ENCODE measurements at regions not wholly inside any gene's neighbourhood (a gene's known extent, or its start where the extent isn't known, plus 50 kb on each side); places are given as distances from the start of the nearest gene placed in this dataset.

GRCh38 chr15:70440416-70441138, 322.8 kb downstream of the UACA start:
- DNase-seq, result no peak

GRCh38 chr15:70439880-70440279, 323.5 kb downstream of the UACA start:
- DNase-seq, result no peak

GRCh38 chr15:70439304-70439877, 324.0 kb downstream of the UACA start:
- DNase-seq, result no peak

GRCh38 chr15:70438776-70439175, 324.6 kb downstream of the UACA start:
- DNase-seq, result no peak

- DNase-seq, result no peak
Measured at GRCh38 chr15:70437882-70438451, 325.4 kb downstream of the UACA start.

- DNase-seq, result no peak
Measured at GRCh38 chr15:70437089-70437488, 326.3 kb downstream of the UACA start.

GRCh38 chr15:70436428-70436827, 326.9 kb downstream of the UACA start:
- DNase-seq, result no peak

GRCh38 chr15:70435872-70436271, 327.5 kb downstream of the UACA start:
- no peak for DNase-seq

- no peak for DNase-seq
Measured at GRCh38 chr15:70435369-70435768, 328.0 kb downstream of the UACA start.

GRCh38 chr15:70433586-70434324, 329.6 kb downstream of the UACA start:
- DNase-seq, result no peak

GRCh38 chr15:70432924-70433495, 330.3 kb downstream of the UACA start:
- no peak for DNase-seq

- no peak for DNase-seq
Measured at GRCh38 chr15:70431854-70432253, 331.5 kb downstream of the UACA start.

- DNase-seq, result peak; percentile 23
Measured at GRCh38 chr15:70430069-70430468, 332.4 kb upstream of the TLE3 start.

GRCh38 chr15:70429056-70429722, 331.5 kb upstream of the TLE3 start:
- DNase-seq, result no peak

- no peak for DNase-seq
Measured at GRCh38 chr15:70428211-70428822, 330.6 kb upstream of the TLE3 start.

GRCh38 chr15:70427167-70428120, 329.7 kb upstream of the TLE3 start:
- DNase-seq, result no peak

- no peak for DNase-seq
Measured at GRCh38 chr15:70426096-70426821, 328.5 kb upstream of the TLE3 start.

GRCh38 chr15:70424937-70425411, 327.3 kb upstream of the TLE3 start:
- DNase-seq, result no peak

GRCh38 chr15:70423267-70423666, 325.6 kb upstream of the TLE3 start:
- DNase-seq, result no peak

GRCh38 chr15:70422342-70422741, 324.6 kb upstream of the TLE3 start:
- DNase-seq, result no peak

All from fibroblast of skin of scalp (primary cell).